H1 (cell line): ENCODE measurements at regions not wholly inside any gene's neighbourhood (a gene's known extent, or its start where the extent isn't known, plus 50 kb on each side); places are given as distances from the start of the nearest gene placed in this dataset.

Experiments
- CTCF ChIA-PET: fragments of 300-600 bp; sonication (Branson Sonifier 250); formaldehyde crosslinking; loops from one replicate; lab custom pipeline; 2021; ENCODE audit not compliant: partially characterized antibody; lab: Charles Lee
- POLR2A ChIA-PET: fragments of 300-600 bp; sonication (Branson Sonifier 250); formaldehyde crosslinking; loops from one replicate; lab custom pipeline; 2021; ENCODE audit warnings: inconsistent platforms; ENCODE audit not compliant: partially characterized antibody; lab: Charles Lee
- DNase-seq, 2 experiments: peaks; one replicate each; pipeline versions ENCODE4 v3.0.0 to v3.0.0-alpha.2; 2010 to 2022; ENCODE audit warnings: low spot score in 2 of 2, low read depth in 1 of 2, mixed read lengths in 1 of 2
- FAIRE-seq: peaks from 2 replicates; lab custom pipeline; 2011; peaks lifted over from hg19 to GRCh38; lab: Jason Lieb, UNC
- H2AFZ ChIP-seq: 2 replicates; pipeline ENCODE4 v1.8.1; 2012; ENCODE audit warnings: low read length, inconsistent platforms
- H2AK5ac ChIP-seq: 2 replicates; pipeline ENCODE4 v1.6.1; 2013; ENCODE audit warnings: low read depth, low read length
- H2BK120ac ChIP-seq: replicated peaks from 2 replicates; pipeline ENCODE3; 2013; ENCODE audit warnings: low read depth, low read length, inconsistent platforms
- H2BK12ac ChIP-seq: 2 replicates; pipeline ENCODE4 v1.6.1; 2013; ENCODE audit warnings: low read depth, low read length
- H2BK15ac ChIP-seq: 2 replicates; pipeline ENCODE4 v1.6.1; 2013; ENCODE audit warnings: low read length
- H2BK20ac ChIP-seq: 2 replicates; pipeline ENCODE4 v1.6.1; 2013; ENCODE audit warnings: low read length
- H2BK5ac ChIP-seq: 2 replicates; pipeline ENCODE4 v1.6.1; 2013; ENCODE audit warnings: low read depth, low read length
- H3K14ac ChIP-seq: 2 replicates; pipeline ENCODE4 v1.6.1; 2013; ENCODE audit warnings: inconsistent platforms; ENCODE audit not compliant: insufficient read length
- H3K18ac ChIP-seq: 2 replicates; pipeline ENCODE4 v1.6.1; 2013; ENCODE audit warnings: low read length; ENCODE audit errors: extremely low read depth
- H3K23ac ChIP-seq: 2 replicates; pipeline ENCODE4 v1.6.1; 2013; ENCODE audit warnings: inconsistent platforms; ENCODE audit not compliant: insufficient read length
- H3K23me2 ChIP-seq: 2 replicates; pipeline ENCODE4 v1.6.1; 2013; ENCODE audit warnings: low read depth, low read length
- H3K27ac ChIP-seq: 2 replicates; pipeline ENCODE4 v1.6.1; 2011; ENCODE audit warnings: low read depth, low read length, inconsistent platforms
- H3K27me3 ChIP-seq, 4 experiments: replicated peaks in 1 of 4; 1 replicate in 1 of 4; 2 replicates in 3 of 4; pipeline versions ENCODE4 v1.6.1 to v1.8.1; 2011 to 2013; ENCODE audit warnings: low read length in 3 of 4, mild to moderate bottlenecking in 3 of 4, inconsistent platforms in 2 of 4, mixed read lengths in 2 of 4, moderate library complexity in 1 of 4; ENCODE audit not compliant: control insufficient read depth in 3 of 4, insufficient read depth in 3 of 4; ENCODE audit errors: extremely low read depth in 1 of 4
- H3K36me3 ChIP-seq, 4 experiments: 2 replicates each; pipeline versions ENCODE4 v1.6.1 to v1.8.1; 2011 to 2013; ENCODE audit warnings: mild to moderate bottlenecking in 4 of 4, low read length in 3 of 4, moderate library complexity in 2 of 4, control low read depth in 1 of 4, inconsistent platforms in 1 of 4; ENCODE audit not compliant: insufficient read depth in 4 of 4, control insufficient read depth in 2 of 4
- H3K4ac ChIP-seq: replicated peaks from 2 replicates; pipeline ENCODE3; 2013; ENCODE audit warnings: low read length, low read depth, mixed read lengths, inconsistent platforms; ENCODE audit not compliant: insufficient read length
- H3K4me1 ChIP-seq, 4 experiments: replicated peaks in 1 of 4; 1 replicate in 1 of 4; 2 replicates in 3 of 4; pipeline versions ENCODE4 v1.6.1 to v1.8.1; 2011 to 2013; ENCODE audit warnings: low read length in 3 of 4, inconsistent platforms in 2 of 4, mixed read lengths in 1 of 4; ENCODE audit not compliant: insufficient read depth in 4 of 4, control insufficient read depth in 3 of 4
- H3K4me2 ChIP-seq, 2 experiments: 2 replicates each; pipeline versions ENCODE4 v1.6.1 to v1.8.1; 2011 to 2013; ENCODE audit warnings: low read depth in 2 of 2, low read length in 2 of 2, control low read depth in 1 of 2, inconsistent platforms in 1 of 2, mild to moderate bottlenecking in 1 of 2; ENCODE audit not compliant: insufficient read depth in 1 of 2
- H3K4me3 ChIP-seq, 4 experiments: fragments of 200-600, 300-600 bp in 1 of 4; sonication (generic), shearing (Covaris generic), sonication (Bioruptor Twin) in 1 of 4; 2 replicates each; pipeline versions ENCODE4 v1.5.1 to v1.8.1; 2011 to 2016; ENCODE audit warnings: low read length in 4 of 4, low read depth in 3 of 4, control low read depth in 2 of 4, inconsistent platforms in 2 of 4, mild to moderate bottlenecking in 2 of 4, mixed read lengths in 1 of 4, moderate library complexity in 1 of 4; ENCODE audit not compliant: insufficient read depth in 2 of 4; ENCODE audit errors: extremely low read depth in 1 of 4
- H3K56ac ChIP-seq: replicated peaks from 2 replicates; pipeline ENCODE3; 2013; ENCODE audit warnings: low read depth, mild to moderate bottlenecking, mixed read lengths, low read length, inconsistent platforms; ENCODE audit not compliant: insufficient read length
- H3K79me1 ChIP-seq: 2 replicates; pipeline ENCODE4 v1.6.1; 2013; ENCODE audit warnings: low read depth, low read length, control low read depth
- H3K79me2 ChIP-seq, 2 experiments: 2 replicates each; pipeline versions ENCODE4 v1.6.1 to v1.8.1; 2012 to 2013; ENCODE audit warnings: low read length in 2 of 2, mild to moderate bottlenecking in 2 of 2, inconsistent platforms in 1 of 2; ENCODE audit not compliant: insufficient read depth in 2 of 2, control insufficient read depth in 1 of 2
- H3K9ac ChIP-seq, 4 experiments: replicated peaks in 1 of 4; 1 replicate in 1 of 4; 2 replicates in 3 of 4; pipeline versions ENCODE4 v1.6.1 to v1.8.1; 2011 to 2013; ENCODE audit warnings: low read depth in 3 of 4, low read length in 3 of 4, control low read depth in 2 of 4, mild to moderate bottlenecking in 2 of 4, moderate library complexity in 2 of 4, inconsistent platforms in 1 of 4; ENCODE audit errors: extremely low read depth in 1 of 4
- H3K9me3 ChIP-seq, 2 experiments: 2 replicates each; pipeline versions ENCODE4 v1.6.1 to v1.8.1; 2012 to 2013; ENCODE audit warnings: mild to moderate bottlenecking in 2 of 2, moderate library complexity in 2 of 2, control low read depth in 1 of 2, inconsistent platforms in 1 of 2, low read depth in 1 of 2, low read length in 1 of 2, mixed read lengths in 1 of 2; ENCODE audit not compliant: insufficient read depth in 2 of 2
- H4K20me1 ChIP-seq, 2 experiments: replicated peaks in 1 of 2; 2 replicates each; pipeline versions ENCODE3 to v1.8.1; 2011 to 2013; ENCODE audit warnings: inconsistent platforms in 2 of 2, low read length in 2 of 2, mild to moderate bottlenecking in 1 of 2; ENCODE audit not compliant: insufficient read depth in 2 of 2, control insufficient read depth in 1 of 2
- H4K5ac ChIP-seq: 2 replicates; pipeline ENCODE4 v1.6.1; 2013; ENCODE audit warnings: low read length, low read depth, mixed read lengths, inconsistent platforms; ENCODE audit not compliant: insufficient read length
- H4K8ac ChIP-seq: 2 replicates; pipeline ENCODE4 v1.8.0; 2013; ENCODE audit warnings: mild to moderate bottlenecking, moderate library complexity, low read length, inconsistent platforms; ENCODE audit not compliant: insufficient read depth; ENCODE audit errors: extremely low read depth
- H4K91ac ChIP-seq: replicated peaks from 2 replicates; pipeline ENCODE3; 2013; ENCODE audit warnings: low read length, mixed read lengths, inconsistent platforms; ENCODE audit not compliant: insufficient read length
- ASH2L ChIP-seq: fragments of 200-600, 300-600 bp; sonication (generic); IDR thresholded peaks from one replicate; pipeline ENCODE4 v1.7.1; 2017; ENCODE audit warnings: low read length
- BCL11A ChIP-seq, 2 experiments: IDR thresholded peaks; one replicate each; pipeline ENCODE4 v1.6.1; 2011; ENCODE audit warnings: low read depth in 2 of 2, low read length in 2 of 2, mild to moderate bottlenecking in 2 of 2
- CHD2 ChIP-seq: IDR thresholded peaks from 2 replicates; pipeline ENCODE4 v1.6.1; 2012; ENCODE audit warnings: low read length, improper control_type of control experiment
- KDM1A ChIP-seq: fragments of 200-600, 300-600 bp; sonication (generic); IDR thresholded peaks from 2 replicates; pipeline ENCODE4 v1.7.1; 2016; ENCODE audit warnings: mild to moderate bottlenecking, low read length, borderline replicate concordance
- POLR2AphosphoS5 ChIP-seq: IDR thresholded peaks from 2 replicates; pipeline ENCODE4 v1.6.1; 2011; ENCODE audit warnings: low read depth, low read length
- POU5F1 ChIP-seq: IDR thresholded peaks from 2 replicates; pipeline ENCODE4 v1.6.1; 2011; ENCODE audit warnings: low read depth, mild to moderate bottlenecking, low read length, moderate library complexity
- RXRA ChIP-seq: IDR thresholded peaks from 2 replicates; pipeline ENCODE4 v1.6.1; 2011; ENCODE audit warnings: low read depth, mild to moderate bottlenecking, low read length, moderate library complexity; ENCODE audit not compliant: insufficient read depth
- SIX5 ChIP-seq: IDR thresholded peaks from 2 replicates; pipeline ENCODE4 v1.6.1; 2011; ENCODE audit warnings: mild to moderate bottlenecking, low read depth, low read length
- SP1 ChIP-seq: IDR thresholded peaks from 2 replicates; pipeline ENCODE4 v1.6.1; 2011; ENCODE audit warnings: low read depth, low read length
- SRF ChIP-seq: IDR thresholded peaks from 2 replicates; pipeline ENCODE4 v1.6.1; 2011; ENCODE audit warnings: mild to moderate bottlenecking, low read depth, low read length, moderate library complexity
- WGBS, 2 experiments: shearing (Covaris generic) in 1 of 2; methylation state at CpG; one replicate each; pipeline versions ENCODE4 v1.1.6 to v1.1.7; 2013 to 2015; ENCODE audit warnings: low lambda C conversion rate in 2 of 2, mixed read lengths in 2 of 2, inconsistent platforms in 1 of 2, low coverage in 1 of 2, missing lambda C conversion rate in 1 of 2; ENCODE audit not compliant: insufficient replicate concordance in 2 of 2, insufficient coverage in 1 of 2, insufficient read length in 1 of 2; ENCODE audit errors: extremely low coverage in 1 of 2, missing lambda C conversion rate in 1 of 2; 5-methylcytosine and 5-hydroxymethylcytosine counted together
- TF ChIP-seq, protein P1 (sequence below), 3 experiments: IDR thresholded peaks; 1 replicate in 2 of 3; 2 replicates in 1 of 3; pipeline versions ENCODE4 v1.5.1 to v1.6.1; 2011; ENCODE audit warnings: low read length in 3 of 3, mild to moderate bottlenecking in 3 of 3, inconsistent platforms in 2 of 3, low read depth in 1 of 3, moderate library complexity in 1 of 3; ENCODE audit not compliant: insufficient read depth in 1 of 3; ENCODE audit errors: control extremely low read depth in 1 of 3

DNA sequence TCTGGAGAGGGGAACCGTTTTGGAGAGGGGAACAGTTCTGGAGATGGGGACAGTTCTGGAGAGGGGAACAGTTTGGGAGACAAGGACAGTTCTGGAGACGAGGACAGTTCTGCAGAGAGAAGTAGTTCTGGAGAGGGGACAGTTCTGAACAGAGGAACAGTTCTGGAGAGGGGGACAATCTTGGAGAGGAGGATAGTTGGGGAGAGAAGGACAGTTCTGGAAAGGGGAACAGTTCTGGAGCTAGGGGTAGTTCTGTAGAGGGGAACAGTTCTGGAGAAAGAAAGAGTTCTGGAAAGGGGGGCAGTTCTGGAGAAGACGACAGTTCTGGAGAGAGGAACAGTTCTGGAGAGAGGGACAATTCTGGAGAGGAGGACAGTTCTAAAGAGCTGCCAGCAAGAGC lies 745.9 kb downstream of the GALR1 start:
- no peak overlapping the region for H4K8ac ChIP-seq
- H2AK5ac ChIP-seq = no peak overlapping the region
- FAIRE-seq = no peak
- no peak overlapping the region for H3K4me2 ChIP-seq
- no peak overlapping the region for H3K9ac ChIP-seq
- no peak overlapping the region for H2BK20ac ChIP-seq
- no peak overlapping the region for H3K23ac ChIP-seq
- no peak overlapping the region for H2BK15ac ChIP-seq
- WGBS, 2 experiments = 89% methylated on average over 3 of the region's 3 CpGs; no CpG with 5 or more reads in 1 of the 2 experiments
- H3K79me2 ChIP-seq = no peaks in the 10 kb centered on the region
- no peak overlapping the region for H4K91ac ChIP-seq
- no peaks in the 10 kb centered on the region for H4K20me1 ChIP-seq
- H3K27ac ChIP-seq = no peak overlapping the region
- no peak overlapping the region for H3K14ac ChIP-seq
- H2BK12ac ChIP-seq = no peak overlapping the region
- no peaks in the 10 kb centered on the region for H3K23me2 ChIP-seq
- no peaks in the 10 kb centered on the region for H3K36me3 ChIP-seq
- H2BK5ac ChIP-seq = no peak overlapping the region
- H3K4me1 ChIP-seq = no peaks in the 10 kb centered on the region
- no peak overlapping the region for H2BK120ac ChIP-seq
- TF ChIP-seq SIX5 = no peak
- no peak for TF ChIP-seq POLR2AphosphoS5
- TF ChIP-seq SRF = no peak
- no peak for TF ChIP-seq SP1
- no peak for TF ChIP-seq RXRA
- TF ChIP-seq, protein P1, sequence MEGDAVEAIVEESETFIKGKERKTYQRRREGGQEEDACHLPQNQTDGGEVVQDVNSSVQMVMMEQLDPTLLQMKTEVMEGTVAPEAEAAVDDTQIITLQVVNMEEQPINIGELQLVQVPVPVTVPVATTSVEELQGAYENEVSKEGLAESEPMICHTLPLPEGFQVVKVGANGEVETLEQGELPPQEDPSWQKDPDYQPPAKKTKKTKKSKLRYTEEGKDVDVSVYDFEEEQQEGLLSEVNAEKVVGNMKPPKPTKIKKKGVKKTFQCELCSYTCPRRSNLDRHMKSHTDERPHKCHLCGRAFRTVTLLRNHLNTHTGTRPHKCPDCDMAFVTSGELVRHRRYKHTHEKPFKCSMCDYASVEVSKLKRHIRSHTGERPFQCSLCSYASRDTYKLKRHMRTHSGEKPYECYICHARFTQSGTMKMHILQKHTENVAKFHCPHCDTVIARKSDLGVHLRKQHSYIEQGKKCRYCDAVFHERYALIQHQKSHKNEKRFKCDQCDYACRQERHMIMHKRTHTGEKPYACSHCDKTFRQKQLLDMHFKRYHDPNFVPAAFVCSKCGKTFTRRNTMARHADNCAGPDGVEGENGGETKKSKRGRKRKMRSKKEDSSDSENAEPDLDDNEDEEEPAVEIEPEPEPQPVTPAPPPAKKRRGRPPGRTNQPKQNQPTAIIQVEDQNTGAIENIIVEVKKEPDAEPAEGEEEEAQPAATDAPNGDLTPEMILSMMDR (IDR thresholded peaks at IDR 0.05; ENCODE audit: control extremely low read depth in 1 of 3, insufficient read depth in 1 of 3, low read depth in 1 of 3, low read length in 3 of 3) = no peak
- no peak for TF ChIP-seq POU5F1
- no peak for TF ChIP-seq ASH2L
- TF ChIP-seq BCL11A (IDR thresholded peaks at IDR 0.05; ENCODE audit: low read depth in 2 of 2, low read length in 2 of 2) = no peak
- no peak for TF ChIP-seq KDM1A
- no peak for TF ChIP-seq CHD2
- H3K27me3 ChIP-seq = no peaks in the 10 kb centered on the region
- H3K9me3 ChIP-seq = no peaks in the 10 kb centered on the region
- no peak overlapping the region for H3K18ac ChIP-seq
- H3K4me3 ChIP-seq = no peak overlapping the region
- ChIA-PET POLR2A (no interaction called here), CTCF (no interaction called here)
- DNase-seq = no peak
- no peak overlapping the region for H3K56ac ChIP-seq
- H4K5ac ChIP-seq = no peak overlapping the region
- H2AFZ ChIP-seq = no peak overlapping the region
- H3K79me1 ChIP-seq = no peaks in the 10 kb centered on the region
- H3K4ac ChIP-seq = no peak overlapping the region
